Large intestine (tissue), 3 donors: ENCODE measurements at regions not wholly inside any gene's neighbourhood (a gene's known extent, or its start where the extent isn't known, plus 50 kb on each side); places are given as distances from the start of the nearest gene placed in this dataset.

Experiments
- DNase-seq, 2 donors: peaks; one replicate each; pipeline versions ENCODE4 v3.0.0 to v3.0.0-alpha.2; 2013
- H3K27ac ChIP-seq: one replicate; pipeline ENCODE4 v1.5.1; 2013; ENCODE audit warnings: low read length
- H3K27me3 ChIP-seq: 2 replicates; pipeline ENCODE4 v1.6.1; 2013; ENCODE audit warnings: low read length; ENCODE audit not compliant: control insufficient read depth, insufficient read depth
- H3K36me3 ChIP-seq: 2 replicates; pipeline ENCODE4 v1.6.1; 2013; ENCODE audit warnings: low read length; ENCODE audit not compliant: control insufficient read depth, insufficient read depth
- H3K4me1 ChIP-seq: one replicate; pipeline ENCODE4 v1.6.1; 2013; ENCODE audit warnings: low read length; ENCODE audit not compliant: control insufficient read depth, insufficient read depth
- H3K4me3 ChIP-seq: one replicate; pipeline ENCODE4 v1.5.1; 2013; ENCODE audit warnings: low read length
- H3K9me3 ChIP-seq: one replicate; pipeline ENCODE4 v1.6.1; 2013; ENCODE audit warnings: mild to moderate bottlenecking, low read depth, low read length, moderate library complexity; ENCODE audit not compliant: control insufficient read depth
- WGBS: methylation state at CpG from one replicate; pipeline ENCODE4 v1.1.5; 2013; ENCODE audit warnings: low lambda C conversion rate; ENCODE audit not compliant: insufficient coverage; 5-methylcytosine and 5-hydroxymethylcytosine counted together

DNA sequence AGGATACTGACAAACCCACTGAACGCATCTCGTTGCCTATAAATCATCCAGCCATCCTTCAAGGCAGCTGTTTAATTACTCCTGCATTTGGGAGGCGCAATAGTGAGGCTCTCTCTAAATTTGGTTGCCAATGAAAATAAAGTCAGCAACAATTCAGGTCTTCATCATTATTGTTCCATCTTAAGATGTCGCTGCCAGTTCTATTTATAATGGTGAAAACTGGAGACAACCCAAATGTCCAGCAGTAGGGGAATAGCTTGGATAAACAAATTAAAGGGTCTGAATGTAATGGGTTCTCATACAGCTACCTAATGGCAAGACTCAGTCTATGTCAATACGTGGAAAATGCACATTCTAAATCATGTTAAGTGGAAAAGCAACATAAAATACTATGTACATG is 120.1 kb upstream of the PLXNA4 start:
- no peak for DNase-seq
- Histone ChIP-seq H3K36me3 (no peaks in the 10 kb centered on the region), H3K27ac (no peak overlapping the region), H3K9me3 (no peaks in the 10 kb centered on the region), H3K27me3 (peaks cover 7% of the 10 kb centered on the region), H3K4me1 (peaks cover 4% of the 10 kb centered on the region), H3K4me3 (no peak overlapping the region)
- WGBS, result no CpG with 5 or more reads among the region's 5 CpGs

GRCh38 chr7:132691201-132691600 is 114.9 kb upstream of the PLXNA4 start:
- Histone ChIP-seq H3K36me3 (no peaks in the 10 kb centered on the region), H3K27me3 (peaks cover 6% of the 10 kb centered on the region), H3K9me3 (no peaks in the 10 kb centered on the region), H3K27ac (no peak overlapping the region), H3K4me1 (peaks cover 5% of the 10 kb centered on the region), H3K4me3 (no peak overlapping the region)
- 80% methylated on average over 1 of the region's 3 CpGs for WGBS
- peak; percentile 44 to 71 for DNase-seq

DNA sequence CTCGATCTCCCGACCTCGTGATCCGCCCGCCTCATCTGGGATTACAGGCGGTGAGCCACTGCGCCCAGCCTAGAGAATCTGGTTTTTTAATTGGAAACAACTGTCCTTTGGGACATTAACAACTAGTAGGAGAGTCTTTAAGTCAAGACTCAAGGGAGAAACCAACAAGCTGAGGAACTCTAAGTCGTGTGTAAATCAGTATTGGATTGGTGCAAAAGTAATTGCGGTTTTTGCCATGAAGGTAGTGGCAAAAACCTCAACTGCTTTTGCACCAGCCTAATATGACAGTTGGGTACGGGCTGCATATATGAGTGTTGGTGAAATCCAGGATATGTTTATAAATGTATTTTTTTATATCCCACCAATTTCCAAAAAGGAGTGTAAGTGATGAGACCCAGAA is 113.9 kb upstream of the PLXNA4 start:
- H3K36me3 ChIP-seq, result no peaks in the 10 kb centered on the region
- H3K27ac ChIP-seq, result no peak overlapping the region
- H3K4me3 ChIP-seq, result no peak overlapping the region
- peaks cover 6% of the 10 kb centered on the region for H3K27me3 ChIP-seq
- H3K9me3 ChIP-seq, result peaks cover 4% of the 10 kb centered on the region
- DNase-seq, result no peak
- peaks cover 5% of the 10 kb centered on the region for H3K4me1 ChIP-seq
- no CpG with 5 or more reads among the region's 10 CpGs for WGBS

DNA sequence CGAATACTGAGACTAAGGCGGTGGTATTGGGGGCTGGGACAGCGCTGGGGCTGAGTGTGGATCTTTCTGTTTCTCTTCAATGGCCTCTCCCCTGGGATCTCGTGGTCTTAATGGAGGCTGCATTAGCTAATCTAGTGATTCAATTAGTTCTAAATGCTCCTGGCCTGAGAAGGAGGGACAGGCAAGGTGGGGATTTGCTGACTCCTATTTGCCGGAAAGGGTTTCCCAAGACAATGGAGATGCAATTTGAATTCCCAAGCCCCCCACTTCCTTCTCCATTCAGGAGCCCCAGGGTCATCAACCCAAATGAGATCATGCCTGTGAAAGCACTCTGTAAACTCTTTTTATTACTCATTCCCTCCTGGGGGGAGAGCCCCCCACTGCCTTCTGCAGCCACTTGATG is 111.7 kb upstream of the PLXNA4 start:
- peaks cover 3% of the 10 kb centered on the region for H3K27me3 ChIP-seq
- no CpG with 5 or more reads among the region's 5 CpGs for WGBS
- DNase-seq, result no peak

DNA sequence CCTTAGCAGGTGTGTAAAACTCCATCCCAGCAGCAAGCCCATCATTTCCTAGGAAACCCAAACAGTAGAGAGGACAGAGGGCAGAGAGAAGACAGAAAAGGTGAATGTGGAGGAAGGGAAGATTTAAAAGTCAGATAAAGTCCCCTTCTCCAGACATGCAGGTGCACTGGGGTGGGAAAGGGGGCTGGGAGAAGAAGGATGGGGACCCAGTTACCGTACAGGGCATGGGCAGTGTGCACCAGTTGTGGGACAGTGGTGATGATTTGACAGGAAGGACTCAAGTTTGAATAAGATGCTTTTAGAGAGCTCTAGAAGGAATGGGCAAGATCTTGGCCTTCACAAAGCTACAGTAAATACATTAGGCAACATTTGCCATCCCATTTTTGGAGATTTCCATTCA is 110.7 kb upstream of the PLXNA4 start:
- Histone ChIP-seq H3K36me3 (no peaks in the 10 kb centered on the region), H3K4me1 (peaks cover 19% of the 10 kb centered on the region), H3K27me3 (peaks cover 3% of the 10 kb centered on the region), H3K27ac (no peak overlapping the region), H3K4me3 (no peak overlapping the region), H3K9me3 (peaks cover 4% of the 10 kb centered on the region)
- WGBS, result no CpG with 5 or more reads among the region's 1 CpG
- no peak for DNase-seq

More for the DNA sequence above, 111.7 kb upstream of the PLXNA4 start:
- no peak overlapping the region for H3K27ac ChIP-seq
- peaks cover 4% of the 10 kb centered on the region for H3K9me3 ChIP-seq
- no peak overlapping the region for H3K4me3 ChIP-seq
- peaks cover 9% of the 10 kb centered on the region for H3K4me1 ChIP-seq
- H3K36me3 ChIP-seq, result no peaks in the 10 kb centered on the region

GRCh38 chr7:132685277-132685676 is 109.0 kb upstream of the PLXNA4 start:
- WGBS, result no CpG with 5 or more reads among the region's 2 CpGs
- H3K27ac ChIP-seq, result no peak overlapping the region
- peaks cover 3% of the 10 kb centered on the region for H3K27me3 ChIP-seq
- no peaks in the 10 kb centered on the region for H3K36me3 ChIP-seq
- no peak for DNase-seq
- no peak overlapping the region for H3K4me3 ChIP-seq
- peaks cover 4% of the 10 kb centered on the region for H3K9me3 ChIP-seq
- peaks cover 14% of the 10 kb centered on the region for H3K4me1 ChIP-seq

GRCh38 chr7:132683896-132684690 is 107.8 kb upstream of the PLXNA4 start:
- H3K4me1 ChIP-seq, result peaks cover 14% of the 10 kb centered on the region
- DNase-seq, result no peak

GRCh38 chr7:132681951-132682350 is 105.7 kb upstream of the PLXNA4 start:
- no CpG with 5 or more reads among the region's 3 CpGs for WGBS
- H3K4me3 ChIP-seq, result no peak overlapping the region
- peaks cover 14% of the 10 kb centered on the region for H3K4me1 ChIP-seq
- no peaks in the 10 kb centered on the region for H3K27me3 ChIP-seq
- no peaks in the 10 kb centered on the region for H3K36me3 ChIP-seq
- peak overlapping the region; percentile 74 for H3K27ac ChIP-seq
- DNase-seq, result peak; percentile 77 to 80
- peaks cover 4% of the 10 kb centered on the region for H3K9me3 ChIP-seq

More at GRCh38 chr7:132683896-132684690, 107.8 kb upstream of the PLXNA4 start:
- no peak overlapping the region for H3K4me3 ChIP-seq
- no peaks in the 10 kb centered on the region for H3K36me3 ChIP-seq
- H3K9me3 ChIP-seq, result peaks cover 4% of the 10 kb centered on the region
- H3K27ac ChIP-seq, result no peak overlapping the region
- peaks cover under 1% of the 10 kb centered on the region for H3K27me3 ChIP-seq
- 80% methylated on average over 1 of the region's 12 CpGs for WGBS

DNA sequence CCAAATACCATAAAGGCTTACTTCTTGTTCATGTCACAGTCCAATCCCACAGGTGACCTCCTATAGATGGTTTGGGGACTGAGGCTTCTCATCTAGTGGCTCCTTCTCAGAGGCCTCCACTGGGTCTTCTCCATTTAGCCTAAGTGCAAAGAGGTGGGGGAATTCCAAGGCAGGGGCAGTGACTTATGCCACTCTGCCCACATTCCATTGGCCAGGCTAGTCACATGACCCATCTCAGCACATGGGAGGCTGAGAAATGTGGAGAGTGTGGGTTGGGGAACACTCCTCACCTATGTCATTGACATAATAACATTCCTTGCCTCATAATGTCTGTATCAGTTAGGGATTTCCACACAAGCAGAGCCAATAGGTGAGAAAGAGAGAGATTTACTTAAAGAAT is 104.3 kb upstream of the PLXNA4 start:
- Histone ChIP-seq H3K4me1 (peaks cover 14% of the 10 kb centered on the region), H3K36me3 (no peaks in the 10 kb centered on the region), H3K27ac (no peak overlapping the region), H3K9me3 (no peaks in the 10 kb centered on the region), H3K27me3 (no peaks in the 10 kb centered on the region), H3K4me3 (no peak overlapping the region)
- no peak for DNase-seq

- no CpG with 5 or more reads among the region's 2 CpGs for WGBS
These were observed 102.4 kb upstream of the PLXNA4 start for GRCh38 chr7:132678656-132679055.

DNA sequence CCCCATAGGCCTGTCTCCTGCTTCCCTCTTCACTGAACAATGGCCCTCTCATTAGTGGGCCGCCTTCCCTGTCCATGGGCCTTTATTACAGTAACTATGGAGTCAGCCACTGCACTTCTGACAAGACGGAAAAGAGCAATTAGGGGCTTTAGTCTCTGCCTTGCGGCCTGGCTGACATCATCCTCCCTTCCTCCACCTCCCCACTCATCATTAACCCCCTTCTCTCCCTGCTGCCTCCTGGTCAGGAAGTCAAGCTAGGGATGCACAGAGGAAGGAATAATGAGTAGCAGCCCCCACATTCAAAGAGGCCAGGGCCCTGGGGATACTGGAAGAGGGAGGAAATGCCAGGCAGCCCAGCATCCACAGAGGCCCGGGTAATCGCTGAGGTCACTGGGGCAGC is 101.6 kb upstream of the PLXNA4 start:
- no peak overlapping the region for H3K4me3 ChIP-seq
- no peak overlapping the region for H3K27ac ChIP-seq
- no peaks in the 10 kb centered on the region for H3K27me3 ChIP-seq
- DNase-seq, result no peak
- H3K4me1 ChIP-seq, result peaks cover 9% of the 10 kb centered on the region
- WGBS, result no CpG with 5 or more reads among the region's 5 CpGs
- no peaks in the 10 kb centered on the region for H3K9me3 ChIP-seq
- H3K36me3 ChIP-seq, result no peaks in the 10 kb centered on the region

More at GRCh38 chr7:132678656-132679055, 102.4 kb upstream of the PLXNA4 start:
- Histone ChIP-seq H3K36me3 (no peaks in the 10 kb centered on the region), H3K4me1 (peaks cover 14% of the 10 kb centered on the region), H3K9me3 (no peaks in the 10 kb centered on the region), H3K27ac (no peak overlapping the region), H3K4me3 (no peak overlapping the region), H3K27me3 (no peaks in the 10 kb centered on the region)
- no peak for DNase-seq
